Astrocyte (in vitro differentiated cells and primary cell): ENCODE measurements at regions not wholly inside any gene's neighbourhood (a gene's known extent, or its start where the extent isn't known, plus 50 kb on each side); places are given as distances from the start of the nearest gene placed in this dataset.

Source experiments
- DNase-seq: peaks from one replicate; pipeline ENCODE4 v3.0.0-alpha.2; 2010; ENCODE audit warnings: low read depth
- FAIRE-seq: peaks from 2 replicates; lab custom pipeline; 2011; peaks lifted over from hg19 to GRCh38; lab: Jason Lieb, UNC
- H2AFZ ChIP-seq: 2 replicates; pipeline ENCODE4 v1.6.0; 2012; ENCODE audit warnings: low read depth, low read length, inconsistent platforms
- H3K27ac ChIP-seq: 2 replicates; pipeline ENCODE4 v1.5.1; 2011; ENCODE audit warnings: low read depth, low read length, inconsistent platforms
- H3K27me3 ChIP-seq: 2 replicates; pipeline ENCODE4 v1.6.0; 2011; ENCODE audit warnings: low read length, inconsistent platforms; ENCODE audit not compliant: insufficient read depth
- H3K36me3 ChIP-seq: 2 replicates; pipeline ENCODE4 v1.5.1; 2011; ENCODE audit warnings: low read length, inconsistent platforms; ENCODE audit not compliant: insufficient read depth
- H3K4me1 ChIP-seq: 2 replicates; pipeline ENCODE4 v1.5.1; 2011; ENCODE audit warnings: low read length, inconsistent platforms; ENCODE audit not compliant: insufficient read depth
- H3K4me2 ChIP-seq: 2 replicates; pipeline ENCODE4 v1.6.0; 2012; ENCODE audit warnings: low read length, inconsistent platforms
- H3K4me3 ChIP-seq: 2 replicates; pipeline ENCODE4 v1.5.1; 2011; ENCODE audit warnings: low read depth, mild to moderate bottlenecking, low read length, inconsistent platforms; ENCODE audit not compliant: insufficient read depth
- H3K79me2 ChIP-seq: 2 replicates; pipeline ENCODE4 v1.6.0; 2012; ENCODE audit warnings: mild to moderate bottlenecking, low read length, inconsistent platforms; ENCODE audit not compliant: insufficient read depth
- H3K9ac ChIP-seq: 2 replicates; pipeline ENCODE4 v1.6.0; 2012; ENCODE audit warnings: mild to moderate bottlenecking, low read length, inconsistent platforms
- H3K9me3 ChIP-seq: 2 replicates; pipeline ENCODE4 v1.5.1; 2012; ENCODE audit warnings: low read depth, mild to moderate bottlenecking, low read length, inconsistent platforms; ENCODE audit not compliant: insufficient read depth
- H4K20me1 ChIP-seq: 2 replicates; pipeline ENCODE4 v1.6.0; 2012; ENCODE audit warnings: low read length, inconsistent platforms; ENCODE audit not compliant: insufficient read depth
- H3K27ac Mint-ChIP-seq: one replicate; pipeline ENCODE4 v1.8.0; 2021; ENCODE audit warnings: mild to moderate bottlenecking, mixed read lengths; ENCODE audit not compliant: unreplicated experiment
- H3K27me3 Mint-ChIP-seq: one replicate; pipeline ENCODE4 v1.8.0; 2021; ENCODE audit warnings: low read depth, mixed read lengths; ENCODE audit not compliant: unreplicated experiment
- H3K36me3 Mint-ChIP-seq: one replicate; pipeline ENCODE4 v1.8.0; 2021; ENCODE audit warnings: low read depth, mixed read lengths; ENCODE audit not compliant: unreplicated experiment
- H3K4me1 Mint-ChIP-seq: one replicate; pipeline ENCODE4 v1.8.0; 2021; ENCODE audit warnings: low read depth, mixed read lengths; ENCODE audit not compliant: unreplicated experiment
- H3K4me3 Mint-ChIP-seq: one replicate; pipeline ENCODE4 v1.8.0; 2021; ENCODE audit warnings: mild to moderate bottlenecking, moderate library complexity, mixed read lengths; ENCODE audit not compliant: unreplicated experiment
- H3K9me3 Mint-ChIP-seq: one replicate; pipeline ENCODE4 v1.8.0; 2021; ENCODE audit warnings: mild to moderate bottlenecking, mixed read lengths; ENCODE audit not compliant: unreplicated experiment
- CTCF ChIP-seq: IDR thresholded peaks from 2 replicates; pipeline ENCODE4 v1.5.1; 2011; ENCODE audit warnings: low read depth, mild to moderate bottlenecking, inconsistent platforms, low read length, moderate library complexity; ENCODE audit not compliant: insufficient read depth
- EZH2 ChIP-seq: IDR thresholded peaks from 2 replicates; pipeline ENCODE4 v1.6.1; 2012; ENCODE audit warnings: mild to moderate bottlenecking, low read length, inconsistent platforms; ENCODE audit not compliant: insufficient read depth

- H3K36me3 ChIP-seq = no peaks in the 10 kb centered on the region
- Mint-ChIP-seq H3K27ac (no peak overlapping the region), H3K4me3 (no peak overlapping the region), H3K36me3 (no peaks in the 10 kb centered on the region), H3K27me3 (no peaks in the 10 kb centered on the region), H3K9me3 (no peaks in the 10 kb centered on the region), H3K4me1 (peaks cover 19% of the 10 kb centered on the region)
- H3K79me2 ChIP-seq = no peaks in the 10 kb centered on the region
- H3K27ac ChIP-seq = no peak overlapping the region
- no peak overlapping the region for H3K4me3 ChIP-seq
- peaks cover 7% of the 10 kb centered on the region for H3K4me1 ChIP-seq
- no peak for FAIRE-seq
- H3K4me2 ChIP-seq = no peak overlapping the region
- H3K9ac ChIP-seq = no peak overlapping the region
- TF ChIP-seq CTCF (no peak), EZH2 (no peak)
- H2AFZ ChIP-seq = no peak overlapping the region
- no peaks in the 10 kb centered on the region for H4K20me1 ChIP-seq
- no peaks in the 10 kb centered on the region for H3K27me3 ChIP-seq
- DNase-seq = no peak
- no peaks in the 10 kb centered on the region for H3K9me3 ChIP-seq
Observed at GRCh38 chr1:81144240-81144825, 656.4 kb upstream of the ADGRL2 start.

- H3K9ac ChIP-seq = no peak overlapping the region
- H3K36me3 ChIP-seq = no peaks in the 10 kb centered on the region
- Mint-ChIP-seq H3K4me3 (no peak overlapping the region), H3K27me3 (no peaks in the 10 kb centered on the region), H3K4me1 (peaks cover 18% of the 10 kb centered on the region), H3K27ac (peak overlapping the region; percentile 55), H3K36me3 (no peaks in the 10 kb centered on the region), H3K9me3 (no peaks in the 10 kb centered on the region)
- H3K4me3 ChIP-seq = no peak overlapping the region
- H3K79me2 ChIP-seq = no peaks in the 10 kb centered on the region
- no peaks in the 10 kb centered on the region for H4K20me1 ChIP-seq
- peak overlapping the region; percentile 4 for H3K27ac ChIP-seq
- H3K4me1 ChIP-seq = peaks cover 5% of the 10 kb centered on the region
- H3K9me3 ChIP-seq = no peaks in the 10 kb centered on the region
- DNase-seq (peak; percentile 75), FAIRE-seq (peak; percentile 93)
- no peak for TF ChIP-seq CTCF
- no peak for TF ChIP-seq EZH2
- H3K4me2 ChIP-seq = no peak overlapping the region
- no peak overlapping the region for H2AFZ ChIP-seq
- H3K27me3 ChIP-seq = no peaks in the 10 kb centered on the region
Observed at GRCh38 chr1:81142099-81142826, 658.5 kb upstream of the ADGRL2 start.

GRCh38 chr1:81135524-81135923 lies 665.2 kb upstream of the ADGRL2 start:
- H3K9me3 Mint-ChIP-seq = no peaks in the 10 kb centered on the region
- FAIRE-seq = no peak

More at GRCh38 chr1:81135524-81135923, 665.2 kb upstream of the ADGRL2 start:
- no peak overlapping the region for H3K4me3 ChIP-seq
- H3K36me3 Mint-ChIP-seq = no peaks in the 10 kb centered on the region
- H3K27me3 Mint-ChIP-seq = no peaks in the 10 kb centered on the region
- H3K4me3 Mint-ChIP-seq = no peak overlapping the region
- no peak for DNase-seq
- H3K27me3 ChIP-seq = no peaks in the 10 kb centered on the region
- no peaks in the 10 kb centered on the region for H3K4me1 Mint-ChIP-seq
- H3K4me1 ChIP-seq = no peaks in the 10 kb centered on the region
- no peak overlapping the region for H3K27ac Mint-ChIP-seq
- no peak overlapping the region for H3K9ac ChIP-seq
- H3K79me2 ChIP-seq = no peaks in the 10 kb centered on the region
- H2AFZ ChIP-seq = no peak overlapping the region
- H4K20me1 ChIP-seq = no peaks in the 10 kb centered on the region
- no peaks in the 10 kb centered on the region for H3K9me3 ChIP-seq
- H3K27ac ChIP-seq = no peak overlapping the region
- no peak overlapping the region for H3K4me2 ChIP-seq
- TF ChIP-seq CTCF = no peak
- no peak for TF ChIP-seq EZH2
- H3K36me3 ChIP-seq = no peaks in the 10 kb centered on the region
